ENCODE measurements at regions not wholly inside any gene's neighbourhood (a gene's known extent, or its start where the extent isn't known, plus 50 kb on each side); places are given as distances from the start of the nearest gene placed in this dataset.

DNA sequence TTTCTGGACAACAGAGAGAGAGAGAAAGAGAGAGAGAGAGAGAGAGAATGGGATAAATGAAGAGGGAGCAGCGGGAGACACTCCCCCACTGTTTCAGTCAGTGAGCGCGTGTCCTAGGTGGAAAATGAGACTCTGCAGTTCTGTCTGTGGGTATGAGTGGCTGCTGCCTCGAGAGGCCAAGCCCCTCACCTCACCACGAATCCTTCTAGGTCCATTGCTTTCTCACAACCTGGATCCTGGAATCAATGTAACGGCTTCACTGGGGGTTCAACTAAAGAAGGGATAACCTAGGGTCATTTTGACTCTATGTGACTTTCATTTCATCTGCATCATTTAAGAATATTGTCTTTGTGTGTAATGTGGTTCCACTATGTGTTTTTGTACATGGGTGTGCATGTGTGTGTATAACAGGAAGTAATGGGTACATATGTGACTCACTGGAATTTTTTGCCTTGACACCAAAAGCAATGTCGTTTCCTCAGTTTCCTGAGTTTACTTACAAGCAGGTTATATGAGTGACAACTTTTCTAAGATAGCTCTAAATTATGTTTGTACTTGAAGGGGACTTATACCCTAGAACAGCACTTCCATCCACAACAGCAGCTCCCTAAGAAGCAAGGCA is 221.4 kb upstream of the TRIB2 start:
- no peak for TF ChIP-seq CTCF (IDR thresholded peaks at IDR 0.05; ENCODE audit: low read depth, low read length)
- DNase-seq (ENCODE audit: low read depth in 2 of 2), result no peak
- no peak overlapping the region for H3K4me3 ChIP-seq (replicated peaks in 1 of 2; ENCODE audit: low read depth in 2 of 2, low read length in 2 of 2)

DNA sequence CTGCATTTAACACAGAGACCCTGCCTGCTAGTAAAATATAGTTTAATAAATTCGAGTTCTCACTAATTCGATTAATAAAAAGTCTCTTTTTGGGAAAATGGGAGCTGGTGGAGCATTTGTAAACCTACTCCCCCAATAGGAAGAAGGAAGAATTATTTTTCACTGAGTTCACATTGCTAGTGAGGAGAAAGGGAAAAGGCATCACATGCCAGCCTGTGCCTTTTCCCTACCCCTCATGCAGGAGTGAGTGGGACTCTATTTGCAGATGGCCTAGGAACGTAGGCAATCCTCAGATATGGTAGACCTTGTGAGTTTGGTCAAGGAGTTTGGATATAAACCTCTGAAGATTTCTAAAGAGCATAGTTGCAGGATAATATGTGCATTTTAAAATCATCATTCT is 218.4 kb upstream of the TRIB2 start:
- no peak for TF ChIP-seq CTCF (IDR thresholded peaks at IDR 0.05; ENCODE audit: low read depth, low read length)
- H3K4me3 ChIP-seq (replicated peaks in 1 of 2; ENCODE audit: low read depth in 2 of 2, low read length in 2 of 2), result no peak overlapping the region

DNA sequence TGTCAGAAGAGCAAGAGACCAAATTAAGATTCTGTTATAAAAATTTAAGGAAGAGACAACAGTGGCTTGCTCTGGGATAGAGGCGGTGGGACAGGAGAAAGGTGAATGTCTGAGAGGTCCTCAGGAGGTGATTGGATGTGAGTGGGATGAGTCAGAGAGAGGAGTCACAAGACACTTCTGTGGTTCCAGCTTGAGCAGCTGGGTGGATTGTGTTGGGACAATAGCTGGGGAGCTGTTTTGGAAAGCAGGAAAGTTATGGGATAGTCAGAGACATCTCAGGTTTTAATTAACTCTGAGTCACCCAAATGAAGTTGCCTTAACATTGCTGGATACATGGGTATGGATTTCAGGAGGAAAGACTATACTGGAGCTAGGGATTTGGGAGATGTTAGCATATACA is 218.0 kb upstream of the TRIB2 start:
- no peak for TF ChIP-seq CTCF (IDR thresholded peaks at IDR 0.05; ENCODE audit: low read depth, low read length)
- peak in 1 of 2 donors; percentile 61 for DNase-seq (ENCODE audit: low read depth in 2 of 2)
- H3K4me3 ChIP-seq (replicated peaks in 1 of 2; ENCODE audit: low read depth in 2 of 2, low read length in 2 of 2), result no peak overlapping the region

More for the DNA sequence above, 218.4 kb upstream of the TRIB2 start:
- no peak for DNase-seq (ENCODE audit: low read depth in 2 of 2)

DNA sequence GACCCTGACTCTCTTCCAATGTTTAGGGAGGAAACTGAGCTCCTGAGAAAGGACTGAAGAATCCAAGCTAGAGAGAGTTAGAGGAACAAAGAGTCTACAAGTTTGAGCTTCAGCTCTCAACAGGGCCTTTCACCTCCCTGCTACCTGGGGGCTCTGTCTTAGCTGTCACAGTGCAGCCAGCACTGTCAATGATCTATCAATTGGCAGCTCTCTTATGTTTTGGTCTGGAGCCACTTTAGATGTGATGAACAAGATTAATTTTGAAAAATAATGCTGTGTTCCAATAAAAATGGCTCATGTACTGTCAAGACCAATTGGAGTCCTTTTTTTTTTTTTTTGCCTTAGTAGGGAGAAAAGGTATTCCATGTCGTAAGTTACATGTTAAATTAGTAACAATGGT is 215.8 kb upstream of the TRIB2 start:
- TF ChIP-seq CTCF (IDR thresholded peaks at IDR 0.05; ENCODE audit: low read depth, low read length), result no peak
- no peak overlapping the region for H3K4me3 ChIP-seq (replicated peaks in 1 of 2; ENCODE audit: low read depth in 2 of 2, low read length in 2 of 2)
- DNase-seq (ENCODE audit: low read depth in 2 of 2), result no peak

- H3K4me3 ChIP-seq (replicated peaks in 1 of 2; ENCODE audit: low read depth in 2 of 2, low read length in 2 of 2), result no peak overlapping the region
- TF ChIP-seq CTCF (IDR thresholded peaks at IDR 0.05; ENCODE audit: low read depth, low read length), result no peak
- peak in 1 of 2 donors; percentile 49 for DNase-seq (ENCODE audit: low read depth in 2 of 2)
These were observed 215.1 kb upstream of the TRIB2 start for GRCh38 chr2:12501469-12502158.

- DNase-seq (ENCODE audit: low read depth in 2 of 2), result no peak
- TF ChIP-seq CTCF (IDR thresholded peaks at IDR 0.05; ENCODE audit: low read depth, low read length), result no peak
- H3K4me3 ChIP-seq (replicated peaks in 1 of 2; ENCODE audit: low read depth in 2 of 2, low read length in 2 of 2), result no peak overlapping the region
These were observed 214.0 kb upstream of the TRIB2 start for GRCh38 chr2:12502759-12503158.

Measured in cardiac fibroblast (primary cell).